ENCODE measurements at regions not wholly inside any gene's neighbourhood (a gene's known extent, or its start where the extent isn't known, plus 50 kb on each side); places are given as distances from the start of the nearest gene placed in this dataset.
A peak's percentile ranks its signal among the peaks of the same experiment; 100 is the strongest.

GRCh38 chr18:34159691-34160185 lies 65.0 kb downstream of the NOL4 start:
- DNase-seq: peak in 12 of 56 donors; percentile 3 to 46 (median 30)

- peak in 55 of 56 donors; percentile 19 to 84 (median 60) for DNase-seq
These were observed 65.6 kb downstream of the NOL4 start for GRCh38 chr18:34158881-34159690.

- no peak for DNase-seq
These were observed 71.0 kb downstream of the NOL4 start for GRCh38 chr18:34153711-34154110.

- DNase-seq: no peak
These were observed 93.7 kb downstream of the NOL4 start for GRCh38 chr18:34131006-34131405.

GRCh38 chr18:34128436-34128835 lies 96.3 kb downstream of the NOL4 start:
- DNase-seq: no peak

- DNase-seq: no peak
These were observed 98.6 kb downstream of the NOL4 start for GRCh38 chr18:34126121-34126520.

- DNase-seq: peak in 17 of 56 donors; percentile 0 to 61 (median 12)
These were observed 101.9 kb downstream of the NOL4 start for GRCh38 chr18:34122724-34123334.

GRCh38 chr18:34121200-34121721 lies 103.5 kb downstream of the NOL4 start:
- no peak for DNase-seq

- no peak for DNase-seq
These were observed 104.4 kb downstream of the NOL4 start for GRCh38 chr18:34120294-34120693.

- DNase-seq: no peak
These were observed 107.4 kb downstream of the NOL4 start for GRCh38 chr18:34117319-34117718.

- no peak for DNase-seq
These were observed 109.2 kb downstream of the NOL4 start for GRCh38 chr18:34115409-34116081.

- DNase-seq: no peak
These were observed 109.7 kb downstream of the NOL4 start for GRCh38 chr18:34114996-34115395.

GRCh38 chr18:34108206-34108605 lies 116.5 kb downstream of the NOL4 start:
- DNase-seq: no peak

GRCh38 chr18:34098109-34098508 lies 126.6 kb downstream of the NOL4 start:
- DNase-seq: no peak

GRCh38 chr18:34097312-34097711 lies 127.4 kb downstream of the NOL4 start:
- DNase-seq: no peak

GRCh38 chr18:34094148-34094547 lies 130.6 kb downstream of the NOL4 start:
- no peak for DNase-seq

GRCh38 chr18:34092796-34093195 lies 131.9 kb downstream of the NOL4 start:
- DNase-seq: no peak

GRCh38 chr18:34086370-34086769 lies 138.3 kb downstream of the NOL4 start:
- no peak for DNase-seq

GRCh38 chr18:34085140-34085739 lies 139.5 kb downstream of the NOL4 start:
- no peak for DNase-seq

GRCh38 chr18:34084635-34085034 lies 140.1 kb downstream of the NOL4 start:
- no peak for DNase-seq

GRCh38 chr18:34083910-34084535 lies 140.7 kb downstream of the NOL4 start:
- DNase-seq: no peak

Measured in amygdala (tissue), 56 donors.